ENCODE measurements at regions not wholly inside any gene's neighbourhood (a gene's known extent, or its start where the extent isn't known, plus 50 kb on each side); places are given as distances from the start of the nearest gene placed in this dataset.
"Not testable (repeated sequence)": the region's sequence is repeated elsewhere in the genome, so short reads cannot be mapped to it uniquely, and the experiment has no call there.

GRCh38 chr3:117822416-117822815, 1112.8 kb downstream of the TUSC7 start:
- DNase-seq (ENCODE audit: low read depth in 2 of 2), result no peak

- no peak for DNase-seq (ENCODE audit: low read depth in 2 of 2)
Observed at GRCh38 chr3:117836296-117836695, 1126.7 kb downstream of the TUSC7 start.

- no peak for DNase-seq (ENCODE audit: low read depth in 2 of 2)
Observed at GRCh38 chr3:117837391-117837790, 1127.8 kb downstream of the TUSC7 start.

GRCh38 chr3:117842086-117842485, 1132.5 kb downstream of the TUSC7 start:
- no peak for DNase-seq (ENCODE audit: low read depth in 2 of 2)

GRCh38 chr3:117843356-117843755, 1133.8 kb downstream of the TUSC7 start:
- DNase-seq (ENCODE audit: low read depth in 2 of 2), result no peak

- DNase-seq (ENCODE audit: low read depth in 2 of 2), result no peak
Observed at GRCh38 chr3:117844676-117845075, 1135.1 kb downstream of the TUSC7 start.

GRCh38 chr3:117846238-117846637, 1136.7 kb downstream of the TUSC7 start:
- no peak for DNase-seq (ENCODE audit: low read depth in 2 of 2)

GRCh38 chr3:117848606-117849005, 1139.0 kb downstream of the TUSC7 start:
- no peak for DNase-seq (ENCODE audit: low read depth in 2 of 2)

GRCh38 chr3:117853923-117854668, 1144.5 kb downstream of the TUSC7 start:
- DNase-seq (ENCODE audit: low read depth in 2 of 2), result no peak

- no peak for DNase-seq (ENCODE audit: low read depth in 2 of 2)
Observed at GRCh38 chr3:117856354-117856753, 1146.8 kb downstream of the TUSC7 start.

GRCh38 chr3:117863146-117863545, 1153.6 kb downstream of the TUSC7 start:
- DNase-seq (ENCODE audit: low read depth in 2 of 2), result no peak

GRCh38 chr3:117865338-117865737, 1155.8 kb downstream of the TUSC7 start:
- DNase-seq (ENCODE audit: low read depth in 2 of 2), result no peak

- no peak for DNase-seq (ENCODE audit: low read depth in 2 of 2)
Observed at GRCh38 chr3:117868766-117869165, 1159.2 kb downstream of the TUSC7 start.

- no peak for DNase-seq (ENCODE audit: low read depth in 2 of 2)
Observed at GRCh38 chr3:117871934-117872333, 1162.4 kb downstream of the TUSC7 start.

- not testable (repeated sequence) for DNase-seq (ENCODE audit: low read depth in 2 of 2)
Observed at GRCh38 chr3:117872594-117873248, 1161.9 kb downstream of the IGSF11 start.

- DNase-seq (ENCODE audit: low read depth in 2 of 2), result no peak
Observed at GRCh38 chr3:117873249-117873600, 1161.4 kb downstream of the IGSF11 start.

- DNase-seq (ENCODE audit: low read depth in 2 of 2), result no peak
Observed at GRCh38 chr3:117874028-117874690, 1160.5 kb downstream of the IGSF11 start.

- no peak for DNase-seq (ENCODE audit: low read depth in 2 of 2)
Observed at GRCh38 chr3:117874904-117875874, 1159.5 kb downstream of the IGSF11 start.

GRCh38 chr3:117875887-117876286, 1158.8 kb downstream of the IGSF11 start:
- no peak for DNase-seq (ENCODE audit: low read depth in 2 of 2)

GRCh38 chr3:117880638-117881037, 1154.0 kb downstream of the IGSF11 start:
- DNase-seq (ENCODE audit: low read depth in 2 of 2), result no peak

GRCh38 chr3:117881210-117881609, 1153.4 kb downstream of the IGSF11 start:
- DNase-seq (ENCODE audit: low read depth in 2 of 2), result no peak

GRCh38 chr3:117885011-117885441, 1149.6 kb downstream of the IGSF11 start:
- no peak for DNase-seq (ENCODE audit: low read depth in 2 of 2)
